ENCODE measurements at regions not wholly inside any gene's neighbourhood (a gene's known extent, or its start where the extent isn't known, plus 50 kb on each side); places are given as distances from the start of the nearest gene placed in this dataset.

- TF ChIP-seq CTCF (IDR thresholded peaks at IDR 0.05) (no peak), POLR2A (IDR thresholded peaks at IDR 0.05) (no peak)
Measured at GRCh38 chrX:39773923-39774773, 323.6 kb downstream of the BCOR start.

Data from thyroid gland (tissue), 4 donors.